ENCODE measurements at regions not wholly inside any gene's neighbourhood (a gene's known extent, or its start where the extent isn't known, plus 50 kb on each side); places are given as distances from the start of the nearest gene placed in this dataset.

- Histone ChIP-seq H3K4me1 (replicated peaks; ENCODE audit: insufficient read depth) (no peaks in the 10 kb centered on the region), H3K27me3 (ENCODE audit: insufficient read depth, low read depth) (no peaks in the 10 kb centered on the region), H4K20me1 (ENCODE audit: insufficient read depth) (no peaks in the 10 kb centered on the region), H3K4me2 (no peak overlapping the region), H3F3A (ENCODE audit: insufficient read depth, low read depth) (no peaks in the 10 kb centered on the region), H3K4me3 (no peak overlapping the region), H3K27ac (no peak overlapping the region), H3K79me2 (ENCODE audit: low read depth) (no peaks in the 10 kb centered on the region), H2AFZ (no peak overlapping the region), H3K9me2 (ENCODE audit: insufficient read depth) (no peaks in the 10 kb centered on the region), H3K9me3 (ENCODE audit: insufficient read depth, low read depth) (no peaks in the 10 kb centered on the region), H3K36me3 (ENCODE audit: low read depth) (no peaks in the 10 kb centered on the region)
- intact Hi-C loops (cut with micrococcal nuclease; ENCODE audit: unreplicated experiment) = no loop called here
- POLR2A ChIA-PET (ENCODE audit: unreplicated experiment) = no interaction called here
- CTCF ChIA-PET = no interaction called here
- BruUV-seq (replicated peaks) = no TSS peak
- TF ChIP-seq, protein P1, sequence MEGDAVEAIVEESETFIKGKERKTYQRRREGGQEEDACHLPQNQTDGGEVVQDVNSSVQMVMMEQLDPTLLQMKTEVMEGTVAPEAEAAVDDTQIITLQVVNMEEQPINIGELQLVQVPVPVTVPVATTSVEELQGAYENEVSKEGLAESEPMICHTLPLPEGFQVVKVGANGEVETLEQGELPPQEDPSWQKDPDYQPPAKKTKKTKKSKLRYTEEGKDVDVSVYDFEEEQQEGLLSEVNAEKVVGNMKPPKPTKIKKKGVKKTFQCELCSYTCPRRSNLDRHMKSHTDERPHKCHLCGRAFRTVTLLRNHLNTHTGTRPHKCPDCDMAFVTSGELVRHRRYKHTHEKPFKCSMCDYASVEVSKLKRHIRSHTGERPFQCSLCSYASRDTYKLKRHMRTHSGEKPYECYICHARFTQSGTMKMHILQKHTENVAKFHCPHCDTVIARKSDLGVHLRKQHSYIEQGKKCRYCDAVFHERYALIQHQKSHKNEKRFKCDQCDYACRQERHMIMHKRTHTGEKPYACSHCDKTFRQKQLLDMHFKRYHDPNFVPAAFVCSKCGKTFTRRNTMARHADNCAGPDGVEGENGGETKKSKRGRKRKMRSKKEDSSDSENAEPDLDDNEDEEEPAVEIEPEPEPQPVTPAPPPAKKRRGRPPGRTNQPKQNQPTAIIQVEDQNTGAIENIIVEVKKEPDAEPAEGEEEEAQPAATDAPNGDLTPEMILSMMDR (conservative IDR thresholded peaks at IDR 0.05) = no peak
- no peak for TF ChIP-seq EZH2 (IDR thresholded peaks at IDR 0.05; ENCODE audit: low read depth)
- DNase-seq = no peak
Measured at GRCh38 chr6:93827728-93828127, 408.4 kb upstream of the EPHA7 start.

- H4K20me1 ChIP-seq (ENCODE audit: insufficient read depth) = no peaks in the 10 kb centered on the region
- H3K79me2 ChIP-seq (ENCODE audit: low read depth) = no peaks in the 10 kb centered on the region
- ChIA-PET POLR2A (ENCODE audit: unreplicated experiment) (no interaction called here), CTCF (no interaction called here)
- no peaks in the 10 kb centered on the region for H3K9me3 ChIP-seq (ENCODE audit: insufficient read depth, low read depth)
- intact Hi-C loops (cut with micrococcal nuclease; ENCODE audit: unreplicated experiment) = no loop called here
- H2AFZ ChIP-seq = no peak overlapping the region
- H3K4me1 ChIP-seq (replicated peaks; ENCODE audit: insufficient read depth) = no peaks in the 10 kb centered on the region
- no peaks in the 10 kb centered on the region for H3K36me3 ChIP-seq (ENCODE audit: low read depth)
- no TSS peak for BruUV-seq (replicated peaks)
- no peak overlapping the region for H3K4me3 ChIP-seq
- no peaks in the 10 kb centered on the region for H3K9me2 ChIP-seq (ENCODE audit: insufficient read depth)
- no peaks in the 10 kb centered on the region for H3K27me3 ChIP-seq (ENCODE audit: insufficient read depth, low read depth)
- H3K27ac ChIP-seq = no peak overlapping the region
- no peaks in the 10 kb centered on the region for H3F3A ChIP-seq (ENCODE audit: insufficient read depth, low read depth)
- no peak for DNase-seq
- H3K4me2 ChIP-seq = no peak overlapping the region
- TF ChIP-seq EZH2 (IDR thresholded peaks at IDR 0.05; ENCODE audit: low read depth) = no peak
- TF ChIP-seq, protein P1 (conservative IDR thresholded peaks at IDR 0.05) = no peak
Measured at GRCh38 chr6:93825950-93826349, 406.6 kb upstream of the EPHA7 start.

GRCh38 chr6:93823489-93823888 is 404.1 kb upstream of the EPHA7 start:
- H3K27me3 ChIP-seq (ENCODE audit: insufficient read depth, low read depth) = no peaks in the 10 kb centered on the region
- no peak overlapping the region for H3K27ac ChIP-seq
- intact Hi-C loops (cut with micrococcal nuclease; ENCODE audit: unreplicated experiment) = no loop called here
- H3K4me1 ChIP-seq (replicated peaks; ENCODE audit: insufficient read depth) = no peaks in the 10 kb centered on the region
- BruUV-seq (replicated peaks) = no TSS peak
- no peaks in the 10 kb centered on the region for H3K36me3 ChIP-seq (ENCODE audit: low read depth)
- TF ChIP-seq, protein P1 (conservative IDR thresholded peaks at IDR 0.05) = no peak
- no peak for TF ChIP-seq EZH2 (IDR thresholded peaks at IDR 0.05; ENCODE audit: low read depth)
- no peaks in the 10 kb centered on the region for H4K20me1 ChIP-seq (ENCODE audit: insufficient read depth)
- no peak for DNase-seq
- H3K79me2 ChIP-seq (ENCODE audit: low read depth) = no peaks in the 10 kb centered on the region
- H3K9me2 ChIP-seq (ENCODE audit: insufficient read depth) = no peaks in the 10 kb centered on the region
- H3K9me3 ChIP-seq (ENCODE audit: insufficient read depth, low read depth) = no peaks in the 10 kb centered on the region
- no peak overlapping the region for H2AFZ ChIP-seq
- POLR2A ChIA-PET (ENCODE audit: unreplicated experiment) = no interaction called here
- CTCF ChIA-PET = no interaction called here
- H3K4me2 ChIP-seq = no peak overlapping the region
- no peaks in the 10 kb centered on the region for H3F3A ChIP-seq (ENCODE audit: insufficient read depth, low read depth)
- H3K4me3 ChIP-seq = no peak overlapping the region
